ENCODE measurements at regions not wholly inside any gene's neighbourhood (a gene's known extent, or its start where the extent isn't known, plus 50 kb on each side); places are given as distances from the start of the nearest gene placed in this dataset.

DNA sequence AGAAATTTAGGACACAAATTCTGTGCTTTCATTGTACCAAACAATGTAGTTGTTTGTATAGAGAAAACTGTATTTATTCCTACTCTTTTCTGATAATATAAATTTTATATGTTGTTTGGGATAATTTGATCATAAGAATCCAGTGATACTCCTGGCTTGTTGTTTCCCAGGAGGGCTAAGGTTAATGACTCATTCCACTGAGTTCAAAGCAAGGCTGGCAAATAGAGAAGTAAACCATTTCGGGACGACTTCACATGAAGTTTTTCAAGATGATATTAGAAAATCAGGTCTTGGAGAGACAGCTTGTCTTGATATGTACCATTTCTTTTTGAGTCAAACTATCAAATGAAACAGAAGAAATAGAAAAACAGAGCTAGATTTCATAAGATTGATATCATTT, 326.1 kb upstream of the CNR1 start:
- Histone ChIP-seq H3K79me2 (ENCODE audit: insufficient read depth) (no peaks in the 10 kb centered on the region), H4K20me1 (ENCODE audit: insufficient read depth) (no peaks in the 10 kb centered on the region), H3K9ac (no peak overlapping the region), H3K9me2 (ENCODE audit: insufficient read depth) (no peaks in the 10 kb centered on the region), H3K9me3 (ENCODE audit: low read depth) (no peaks in the 10 kb centered on the region), H3K4me3 (no peak overlapping the region), H3K4me1 (ENCODE audit: insufficient read depth) (no peaks in the 10 kb centered on the region), H3K27me3 (replicated peaks; ENCODE audit: insufficient read depth) (no peaks in the 10 kb centered on the region; the same call in 1 of the 2 replicates), H3K36me3 (ENCODE audit: low read depth) (no peaks in the 10 kb centered on the region), H3F3A (ENCODE audit: insufficient read depth) (no peaks in the 10 kb centered on the region), H3K27ac (no peak overlapping the region), H3K4me2 (ENCODE audit: unreplicated experiment) (no peak overlapping the region), H2AFZ (no peak overlapping the region)
- TF ChIP-seq EZH2 (IDR thresholded peaks at IDR 0.05; ENCODE audit: insufficient read depth, poor library complexity, severe bottlenecking) (no peak), EZH2phosphoT487 (IDR thresholded peaks at IDR 0.05; ENCODE audit: insufficient read depth, low read depth) (no peak)
- in situ Hi-C loops (cut with MboI): no loop called here
- DNase-seq: no peak
- 86 to 100% methylated on average over 2 of the region's 2 CpGs for WGBS, 2 experiments (ENCODE audit: low coverage in 1 of 2, low lambda C conversion rate in 2 of 2, missing lambda C conversion rate in 2 of 2)

DNA sequence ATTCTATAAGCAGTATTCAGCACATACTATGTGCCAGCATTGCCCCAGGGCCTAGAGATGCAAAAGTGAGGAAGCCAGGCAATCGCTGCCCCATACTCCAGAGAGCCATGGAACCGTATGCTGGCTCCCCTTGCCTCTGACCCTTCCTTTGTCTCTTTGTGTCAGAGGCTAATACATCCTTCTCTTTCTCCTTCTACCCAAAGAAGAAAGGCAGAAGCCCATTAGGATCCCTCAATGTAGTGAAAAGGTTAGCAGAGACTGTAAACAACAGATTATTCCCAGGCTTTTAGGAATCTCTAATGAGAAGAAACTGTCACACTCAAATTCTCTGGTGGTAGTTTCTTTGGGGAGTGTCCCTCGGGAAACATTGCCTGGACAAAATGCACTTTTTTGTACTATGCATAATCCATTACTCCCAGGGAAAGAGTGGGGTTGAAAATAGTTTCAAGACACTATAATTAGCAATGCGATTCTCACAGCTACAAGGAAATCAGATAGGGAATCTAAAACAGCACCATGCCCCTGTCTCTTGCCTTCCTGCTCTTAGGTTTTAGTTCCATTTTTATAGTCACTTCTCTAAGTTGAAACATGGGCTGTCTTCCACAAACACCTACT, 325.2 kb upstream of the CNR1 start:
- no peak overlapping the region for H3K4me2 ChIP-seq (ENCODE audit: unreplicated experiment)
- H3K27me3 ChIP-seq (replicated peaks; ENCODE audit: insufficient read depth): no peaks in the 10 kb centered on the region; the same call in 1 of the 2 replicates
- in situ Hi-C loops (cut with MboI): no loop called here
- H3K9ac ChIP-seq: no peak overlapping the region
- 67 to 69% methylated on average over 4 of the region's 4 CpGs for WGBS, 2 experiments (ENCODE audit: low coverage in 1 of 2, low lambda C conversion rate in 2 of 2, missing lambda C conversion rate in 2 of 2)
- H3K4me1 ChIP-seq (ENCODE audit: insufficient read depth): no peaks in the 10 kb centered on the region
- H3K9me3 ChIP-seq (ENCODE audit: low read depth): no peaks in the 10 kb centered on the region
- no peak overlapping the region for H3K27ac ChIP-seq
- no peak overlapping the region for H3K4me3 ChIP-seq
- DNase-seq: no peak
- no peaks in the 10 kb centered on the region for H3K36me3 ChIP-seq (ENCODE audit: low read depth)
- no peaks in the 10 kb centered on the region for H4K20me1 ChIP-seq (ENCODE audit: insufficient read depth)
- H3F3A ChIP-seq (ENCODE audit: insufficient read depth): no peaks in the 10 kb centered on the region
- no peak for TF ChIP-seq EZH2phosphoT487 (IDR thresholded peaks at IDR 0.05; ENCODE audit: insufficient read depth, low read depth)
- TF ChIP-seq EZH2 (IDR thresholded peaks at IDR 0.05; ENCODE audit: insufficient read depth, poor library complexity, severe bottlenecking): no peak
- no peaks in the 10 kb centered on the region for H3K9me2 ChIP-seq (ENCODE audit: insufficient read depth)
- no peak overlapping the region for H2AFZ ChIP-seq
- H3K79me2 ChIP-seq (ENCODE audit: insufficient read depth): no peaks in the 10 kb centered on the region

- no peak overlapping the region for H2AFZ ChIP-seq
- H3F3A ChIP-seq (ENCODE audit: insufficient read depth): no peaks in the 10 kb centered on the region
- peak; percentile 38 for DNase-seq
- H3K4me1 ChIP-seq (ENCODE audit: insufficient read depth): no peaks in the 10 kb centered on the region
- TF ChIP-seq EZH2phosphoT487 (IDR thresholded peaks at IDR 0.05; ENCODE audit: insufficient read depth, low read depth) (no peak), EZH2 (IDR thresholded peaks at IDR 0.05; ENCODE audit: insufficient read depth, poor library complexity, severe bottlenecking) (no peak)
- H3K27me3 ChIP-seq (replicated peaks; ENCODE audit: insufficient read depth): no peaks in the 10 kb centered on the region; the same call in 1 of the 2 replicates
- H4K20me1 ChIP-seq (ENCODE audit: insufficient read depth): no peaks in the 10 kb centered on the region
- no peaks in the 10 kb centered on the region for H3K9me3 ChIP-seq (ENCODE audit: low read depth)
- 64 to 65% methylated on average over 2 of the region's 2 CpGs for WGBS, 2 experiments (ENCODE audit: low coverage in 1 of 2, low lambda C conversion rate in 2 of 2, missing lambda C conversion rate in 2 of 2)
- H3K27ac ChIP-seq: no peak overlapping the region
- H3K36me3 ChIP-seq (ENCODE audit: low read depth): no peaks in the 10 kb centered on the region
- H3K4me3 ChIP-seq: no peak overlapping the region
- in situ Hi-C loops (cut with MboI): no loop called here
- no peak overlapping the region for H3K4me2 ChIP-seq (ENCODE audit: unreplicated experiment)
- H3K79me2 ChIP-seq (ENCODE audit: insufficient read depth): no peaks in the 10 kb centered on the region
- H3K9ac ChIP-seq: no peak overlapping the region
- no peaks in the 10 kb centered on the region for H3K9me2 ChIP-seq (ENCODE audit: insufficient read depth)
Observed at GRCh38 chr6:88490908-88491264, 324.7 kb upstream of the CNR1 start.

DNA sequence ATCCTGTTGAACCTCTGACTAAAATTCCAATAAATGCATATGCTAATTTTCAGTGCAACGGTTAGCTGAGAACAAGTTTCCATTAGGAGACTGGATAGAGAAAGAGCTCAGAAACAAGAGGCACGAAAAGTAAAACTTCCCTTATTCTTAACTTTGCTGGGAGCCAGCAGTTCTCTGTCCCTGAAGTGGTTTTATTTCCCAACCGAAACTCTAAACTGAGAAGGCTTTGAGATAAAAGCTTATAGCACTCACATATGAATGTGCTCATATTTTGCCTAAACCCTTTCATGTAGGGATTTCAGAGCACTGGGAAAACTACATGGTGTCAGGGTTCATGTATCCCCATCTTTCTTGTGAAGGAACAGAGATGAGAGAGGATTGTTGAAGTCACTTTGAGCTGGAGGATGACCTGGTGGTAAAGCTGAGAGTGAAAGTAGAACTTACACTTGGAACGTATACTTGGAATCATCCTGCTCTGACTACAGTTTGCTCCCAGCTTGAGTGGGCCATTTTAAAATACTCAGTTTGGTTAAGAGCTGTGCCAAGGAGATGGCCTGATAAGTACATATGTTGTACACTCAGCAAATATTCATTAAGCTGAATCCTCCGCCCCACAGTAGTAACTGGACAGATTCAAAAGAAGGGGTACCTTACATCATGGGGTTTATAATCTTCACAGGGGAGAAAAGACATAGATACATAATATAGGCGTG, 324.2 kb upstream of the CNR1 start:
- Histone ChIP-seq H3K27me3 (replicated peaks; ENCODE audit: insufficient read depth) (no peaks in the 10 kb centered on the region; the same call in 1 of the 2 replicates), H3K27ac (no peak overlapping the region), H2AFZ (no peak overlapping the region), H3K9me2 (ENCODE audit: insufficient read depth) (no peaks in the 10 kb centered on the region), H3K9ac (no peak overlapping the region), H3K36me3 (ENCODE audit: low read depth) (no peaks in the 10 kb centered on the region), H3K79me2 (ENCODE audit: insufficient read depth) (no peaks in the 10 kb centered on the region), H3K4me2 (ENCODE audit: unreplicated experiment) (no peak overlapping the region), H3K4me1 (ENCODE audit: insufficient read depth) (no peaks in the 10 kb centered on the region), H3K9me3 (ENCODE audit: low read depth) (no peaks in the 10 kb centered on the region), H4K20me1 (ENCODE audit: insufficient read depth) (no peaks in the 10 kb centered on the region), H3F3A (ENCODE audit: insufficient read depth) (no peaks in the 10 kb centered on the region), H3K4me3 (no peak overlapping the region)
- DNase-seq: no peak
- WGBS, 2 experiments (ENCODE audit: low coverage in 1 of 2, low lambda C conversion rate in 2 of 2, missing lambda C conversion rate in 2 of 2): 46 to 54% methylated on average over 6 of the region's 6 CpGs
- TF ChIP-seq EZH2phosphoT487 (IDR thresholded peaks at IDR 0.05; ENCODE audit: insufficient read depth, low read depth) (no peak), EZH2 (IDR thresholded peaks at IDR 0.05; ENCODE audit: insufficient read depth, poor library complexity, severe bottlenecking) (no peak)
- in situ Hi-C loops (cut with MboI): no loop called here
